HFF-Myc (cell line): ENCODE measurements at regions not wholly inside any gene's neighbourhood (a gene's known extent, or its start where the extent isn't known, plus 50 kb on each side); places are given as distances from the start of the nearest gene placed in this dataset.
"Not testable (repeated sequence)": the region's sequence is repeated elsewhere in the genome, so short reads cannot be mapped to it uniquely, and the experiment has no call there.

Experiments used
- DNase-seq: peaks from one replicate; pipeline ENCODE4 v3.0.0-alpha.2; 2011; ENCODE audit warnings: low read depth; ENCODE audit errors: extremely low read depth
- H3K4me3 ChIP-seq: replicated peaks from 2 replicates; pipeline ENCODE4 v1.5.1; 2011; ENCODE audit warnings: low read depth, mild to moderate bottlenecking, control low read depth, low read length
- CTCF ChIP-seq: IDR thresholded peaks from 2 replicates; pipeline ENCODE4 v1.5.1; 2012; ENCODE audit warnings: mild to moderate bottlenecking, low read depth, low read length, control low read depth; ENCODE audit errors: missing control alignments

- TF ChIP-seq CTCF: no peak
- no peak overlapping the region for H3K4me3 ChIP-seq
- DNase-seq: no peak
Measured at GRCh38 chr6:27049863-27050781, 197.4 kb upstream of the PRSS16 start.

DNA sequence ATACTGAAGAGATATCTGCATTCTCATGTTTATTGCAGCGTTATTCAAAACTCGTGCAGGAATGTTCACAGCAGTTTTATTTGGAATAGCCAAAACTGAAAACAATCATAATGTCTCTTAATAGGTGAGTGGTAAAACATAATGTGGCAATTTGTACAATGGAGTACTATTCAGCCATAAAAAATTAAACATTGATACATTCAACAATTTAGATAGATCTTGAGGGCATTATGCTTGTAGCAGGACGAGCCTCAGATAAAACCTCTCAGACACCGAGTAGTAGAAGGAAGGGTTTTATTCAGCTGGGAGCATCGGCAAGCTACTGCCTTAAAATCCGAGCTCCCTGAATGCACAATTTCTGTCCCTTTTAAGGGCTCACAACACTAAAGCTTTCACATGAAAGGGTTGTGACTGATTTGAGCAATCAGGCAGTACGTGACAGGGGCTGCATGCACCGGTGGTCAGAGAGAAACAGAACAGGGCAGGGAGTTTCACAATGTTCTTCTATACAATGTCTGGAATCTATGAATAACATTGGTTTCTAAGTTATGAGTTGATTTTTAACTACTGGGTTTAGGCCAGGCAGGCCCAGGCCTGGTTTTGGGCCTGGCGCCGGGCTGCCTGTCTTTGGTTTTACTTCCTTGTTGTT is 195.3 kb upstream of the PRSS16 start:
- not testable (repeated sequence) for H3K4me3 ChIP-seq, DNase-seq

DNA sequence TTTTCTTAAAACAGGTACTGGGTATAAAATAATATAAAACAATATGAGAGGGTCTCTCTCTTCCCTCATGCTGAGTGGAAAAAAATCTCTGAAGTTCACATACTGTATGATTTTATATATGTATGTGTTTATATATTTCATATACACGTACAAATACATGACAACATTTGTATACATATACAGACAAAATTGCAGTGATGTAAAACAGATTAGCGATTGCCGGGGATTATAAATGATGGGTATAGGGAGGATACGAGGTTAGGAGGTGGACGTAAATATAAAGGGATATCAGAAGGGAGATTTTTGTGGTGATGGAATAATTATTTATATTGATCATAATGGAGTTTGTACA is 194.8 kb upstream of the PRSS16 start:
- no peak for DNase-seq
- no peak for TF ChIP-seq CTCF
- no peak overlapping the region for H3K4me3 ChIP-seq

DNA sequence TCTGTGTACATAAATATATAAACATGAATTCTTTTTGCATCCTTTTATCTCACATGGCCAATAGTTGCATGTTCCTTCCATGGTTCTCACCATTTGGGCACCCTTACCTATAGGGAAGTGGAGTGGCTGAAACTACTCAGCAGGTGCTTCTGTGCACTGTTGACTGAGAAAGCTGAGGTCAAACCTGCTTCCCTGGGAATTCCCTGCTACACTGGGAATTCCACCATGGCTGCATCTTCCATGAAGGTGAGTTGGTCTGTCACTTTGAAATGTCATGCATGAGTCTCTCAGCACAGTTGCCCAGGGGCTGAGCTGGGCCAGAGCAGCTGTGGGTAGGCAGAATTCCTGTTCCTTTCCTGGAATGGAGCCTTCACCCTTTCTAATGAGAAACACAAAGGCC is 193.8 kb upstream of the PRSS16 start:
- H3K4me3 ChIP-seq: no peak overlapping the region
- no peak for TF ChIP-seq CTCF
- DNase-seq: no peak

- DNase-seq: no peak
- TF ChIP-seq CTCF: no peak
- H3K4me3 ChIP-seq: no peak overlapping the region
Measured at GRCh38 chr6:27056615-27057014, 190.9 kb upstream of the PRSS16 start.

DNA sequence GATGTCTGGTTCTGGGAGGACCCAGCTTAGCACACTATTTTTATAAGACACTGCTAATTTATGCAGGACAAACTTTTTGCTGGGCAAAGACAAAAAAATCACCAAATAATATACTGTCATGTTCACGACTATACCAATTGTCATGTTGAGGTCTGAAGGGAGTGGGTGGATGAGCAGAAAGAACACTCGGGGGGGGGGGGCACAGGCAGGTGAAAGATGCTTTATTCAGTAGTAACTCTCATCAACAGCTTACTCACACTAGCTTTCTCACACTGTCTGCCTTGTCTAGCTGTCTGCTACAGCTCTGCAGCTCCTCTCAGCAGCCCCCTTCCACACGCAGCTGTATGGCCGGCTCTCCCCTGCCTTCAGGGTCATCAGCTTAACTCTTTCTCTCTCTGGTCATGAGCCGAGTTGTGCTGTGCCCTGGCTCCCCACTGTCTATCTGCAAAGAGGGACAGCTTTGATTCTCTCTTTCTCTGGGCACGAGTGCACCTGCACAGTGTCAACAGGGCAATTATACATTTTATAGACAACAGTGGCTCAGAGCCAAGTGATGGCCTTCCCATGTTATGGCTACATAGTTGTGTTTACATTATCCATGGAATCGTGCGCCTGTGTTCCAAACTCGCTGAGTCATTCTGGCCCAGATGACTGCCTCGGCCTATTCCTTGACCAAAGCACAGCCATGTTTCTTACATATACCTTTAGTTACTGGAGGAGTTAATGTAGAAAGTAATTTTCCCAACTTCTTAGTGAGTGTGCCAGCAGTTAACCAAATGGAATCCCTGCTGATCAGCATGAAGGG is 187.7 kb upstream of the PRSS16 start:
- no peak for TF ChIP-seq CTCF
- DNase-seq: peak; percentile 9
- no peak overlapping the region for H3K4me3 ChIP-seq
